NB4 (cell line): ENCODE measurements at regions not wholly inside any gene's neighbourhood (a gene's known extent, or its start where the extent isn't known, plus 50 kb on each side); places are given as distances from the start of the nearest gene placed in this dataset.

ENCODE experiments used
- DNase-seq: peaks from one replicate; pipeline ENCODE4 v3.0.0; 2010; ENCODE audit warnings: low read depth
- H3K4me3 ChIP-seq: one replicate; pipeline ENCODE4 v1.5.1; 2011; ENCODE audit warnings: mild to moderate bottlenecking, low read depth, low read length, moderate library complexity
- CTCF ChIP-seq: IDR thresholded peaks from one replicate; pipeline ENCODE4 v1.5.1; 2012; ENCODE audit warnings: low read depth, low read length
- MAX ChIP-seq: IDR thresholded peaks from 2 replicates; pipeline ENCODE4 v1.6.1; 2011; ENCODE audit warnings: low read depth, low read length
- MYC ChIP-seq: IDR thresholded peaks from 2 replicates; pipeline ENCODE4 v1.6.1; 2011; ENCODE audit warnings: low read depth, low read length
- POLR2A ChIP-seq: IDR thresholded peaks from 2 replicates; pipeline ENCODE4 v1.6.1; 2011; ENCODE audit warnings: mild to moderate bottlenecking; ENCODE audit not compliant: insufficient read length; ENCODE audit errors: extremely low read depth

GRCh38 chr2:59896499-59897245 lies 656.8 kb downstream of the BCL11A start:
- TF ChIP-seq CTCF (no peak), MYC (no peak), POLR2A (no peak), MAX (no peak)
- no peak overlapping the region for H3K4me3 ChIP-seq
- no peak for DNase-seq

GRCh38 chr2:59893612-59894011 lies 659.8 kb downstream of the BCL11A start:
- DNase-seq = no peak
- H3K4me3 ChIP-seq = no peak overlapping the region
- no peak for TF ChIP-seq CTCF
- no peak for TF ChIP-seq POLR2A
- no peak for TF ChIP-seq MYC
- TF ChIP-seq MAX = no peak

GRCh38 chr2:59892398-59892797 lies 661.1 kb downstream of the BCL11A start:
- DNase-seq = no peak
- TF ChIP-seq POLR2A (no peak), MYC (no peak), MAX (no peak), CTCF (no peak)
- no peak overlapping the region for H3K4me3 ChIP-seq

GRCh38 chr2:59889305-59889704 lies 664.1 kb downstream of the BCL11A start:
- no peak for TF ChIP-seq POLR2A
- TF ChIP-seq CTCF = no peak
- no peak for DNase-seq
- H3K4me3 ChIP-seq = no peak overlapping the region

- no peak for DNase-seq
- H3K4me3 ChIP-seq = no peak overlapping the region
- TF ChIP-seq CTCF (no peak), MAX (no peak), POLR2A (no peak), MYC (no peak)
Observed at GRCh38 chr2:59888706-59889105, 664.7 kb downstream of the BCL11A start.

GRCh38 chr2:59888015-59888414 lies 665.4 kb downstream of the BCL11A start:
- TF ChIP-seq MAX (no peak), MYC (no peak), POLR2A (no peak), CTCF (no peak)
- peak; percentile 18 for DNase-seq
- H3K4me3 ChIP-seq = no peak overlapping the region
